CD8-positive, alpha-beta memory T cell (primary cell): ENCODE measurements at regions not wholly inside any gene's neighbourhood (a gene's known extent, or its start where the extent isn't known, plus 50 kb on each side); places are given as distances from the start of the nearest gene placed in this dataset.
"Not testable (repeated sequence)": the region's sequence is repeated elsewhere in the genome, so short reads cannot be mapped to it uniquely, and the experiment has no call there.

Source experiments
- CTCF ChIA-PET: fragments of 350-600 bp; sonication (Branson Sonifier 250); formaldehyde crosslinking; loops from one replicate; lab custom pipeline; 2021; ENCODE audit warnings: antibody characterized with exemption; lab: Charles Lee
- POLR2A ChIA-PET: fragments of 350-600 bp; sonication (Branson Sonifier 250); formaldehyde crosslinking; loops from one replicate; lab custom pipeline; 2021; ENCODE audit warnings: antibody characterized with exemption; lab: Charles Lee
- DNase-seq, 5 donors: peaks; one replicate each; pipeline versions ENCODE4 v3.0.0 to v3.0.0-alpha.2; 2020 to 2022; ENCODE audit warnings: mixed read lengths in 1 of 5
- H3K27ac ChIP-seq: one replicate; pipeline ENCODE4 v1.7.0; 2013; ENCODE audit warnings: low read depth, mild to moderate bottlenecking, low read length, moderate library complexity
- H3K27me3 ChIP-seq: 2 replicates; pipeline ENCODE4 v1.7.0; 2013; ENCODE audit warnings: low read length, mild to moderate bottlenecking; ENCODE audit not compliant: insufficient read depth, poor library complexity, severe bottlenecking
- H3K36me3 ChIP-seq: 2 replicates; pipeline ENCODE4 v1.7.0; 2013; ENCODE audit warnings: mild to moderate bottlenecking, low read length, moderate library complexity; ENCODE audit not compliant: insufficient read depth
- H3K4me1 ChIP-seq: 2 replicates; pipeline ENCODE4 v1.7.0; 2013; ENCODE audit warnings: mild to moderate bottlenecking, low read length, moderate library complexity; ENCODE audit not compliant: insufficient read depth
- H3K4me3 ChIP-seq: 2 replicates; pipeline ENCODE4 v1.7.0; 2013; ENCODE audit warnings: mild to moderate bottlenecking, low read length
- H3K9me3 ChIP-seq: 2 replicates; pipeline ENCODE4 v1.7.0; 2013; ENCODE audit warnings: mild to moderate bottlenecking, low read length
- H3K27ac Mint-ChIP-seq, 8 donors: one replicate each; pipeline ENCODE4 v1.8.0; 2020 to 2021; ENCODE audit warnings: mixed read lengths in 8 of 8, mild to moderate bottlenecking in 6 of 8, inconsistent platforms in 3 of 8, moderate library complexity in 3 of 8
- H3K27me3 Mint-ChIP-seq, 2 donors: one replicate each; pipeline ENCODE4 v1.8.0; 2020 to 2021; ENCODE audit warnings: mixed read lengths in 2 of 2, mild to moderate bottlenecking in 1 of 2, moderate library complexity in 1 of 2
- H3K36me3 Mint-ChIP-seq, 3 donors: one replicate each; pipeline ENCODE4 v1.8.0; 2020 to 2021; ENCODE audit warnings: mixed read lengths in 3 of 3, inconsistent platforms in 1 of 3, mild to moderate bottlenecking in 1 of 3
- H3K4me1 Mint-ChIP-seq, 3 donors: one replicate each; pipeline ENCODE4 v1.8.0; 2020 to 2021; ENCODE audit warnings: mixed read lengths in 3 of 3, inconsistent platforms in 1 of 3, mild to moderate bottlenecking in 1 of 3
- H3K4me3 Mint-ChIP-seq, 7 donors: one replicate each; pipeline ENCODE4 v1.8.0; 2020 to 2021; ENCODE audit warnings: mixed read lengths in 7 of 7, mild to moderate bottlenecking in 6 of 7, moderate library complexity in 4 of 7, inconsistent platforms in 2 of 7
- H3K9me3 Mint-ChIP-seq, 5 donors: one replicate each; pipeline ENCODE4 v1.8.0; 2020 to 2022; ENCODE audit warnings: mixed read lengths in 5 of 5, mild to moderate bottlenecking in 3 of 5, moderate library complexity in 2 of 5, inconsistent platforms in 1 of 5

GRCh38 chr3:18556001-18556408, 130.9 kb upstream of the SATB1 start:
- Mint-ChIP-seq H3K4me1 (peaks cover 29 to 50% (median 42%) of the 10 kb centered on the region in 3 donors), H3K9me3 (peaks cover 0 to 2% (median 0%) of the 10 kb centered on the region in 5 donors)

DNA sequence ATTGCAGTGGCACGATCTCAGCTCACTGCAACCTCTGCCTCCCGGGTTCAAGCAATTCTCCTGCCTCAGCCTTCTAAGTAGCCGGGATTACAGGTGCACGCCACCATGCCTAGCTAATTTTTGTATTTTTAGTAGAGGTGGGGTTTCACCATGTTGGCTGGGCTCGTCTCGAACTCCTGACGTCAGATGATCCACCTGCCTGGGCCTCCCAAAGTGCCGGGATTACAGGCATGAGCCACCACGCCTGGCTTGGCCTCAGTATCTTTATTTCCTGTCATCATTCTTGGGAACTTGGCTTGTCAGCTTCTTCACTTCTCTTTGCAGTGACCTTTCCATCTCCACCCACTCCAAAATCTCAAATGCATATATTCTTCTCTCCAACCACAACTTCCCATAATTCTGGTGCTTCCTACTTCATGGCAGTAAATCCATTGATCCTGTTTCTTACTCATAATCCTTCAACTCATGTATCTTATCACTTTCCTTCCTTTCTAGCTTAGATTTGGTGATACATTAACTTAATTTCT, 127.5 kb upstream of the SATB1 start:
- H3K9me3 Mint-ChIP-seq, result peaks cover 0 to 11% (median 3%) of the 10 kb centered on the region in 5 donors
- peaks cover 8 to 18% (median 16%) of the 10 kb centered on the region in 3 donors for H3K4me1 Mint-ChIP-seq
- H3K27me3 ChIP-seq, H3K36me3 ChIP-seq, CTCF ChIA-PET, H3K4me3 ChIP-seq, H3K9me3 ChIP-seq, H3K27ac ChIP-seq, H3K4me3 Mint-ChIP-seq, POLR2A ChIA-PET, DNase-seq, H3K27ac Mint-ChIP-seq, H3K27me3 Mint-ChIP-seq: not testable (repeated sequence)
- peaks cover 0 to 11% (median 2%) of the 10 kb centered on the region in 3 donors for H3K36me3 Mint-ChIP-seq
- H3K4me1 ChIP-seq, result peaks cover 14% of the 10 kb centered on the region

More at GRCh38 chr3:18556001-18556408, 130.9 kb upstream of the SATB1 start:
- Histone ChIP-seq H3K4me3 (no peak overlapping the region), H3K27me3 (no peaks in the 10 kb centered on the region), H3K36me3 (no peaks in the 10 kb centered on the region), H3K27ac (no peak overlapping the region), H3K4me1 (peaks cover 34% of the 10 kb centered on the region), H3K9me3 (no peaks in the 10 kb centered on the region)
- peaks cover 0 to 3% (median 2%) of the 10 kb centered on the region in 3 donors for H3K36me3 Mint-ChIP-seq
- H3K4me3 Mint-ChIP-seq, result no peak overlapping the region
- no peak for DNase-seq
- H3K27me3 Mint-ChIP-seq, result no peaks in the 10 kb centered on the region
- CTCF ChIA-PET, result no interaction called here
- H3K27ac Mint-ChIP-seq, result peak overlapping the region in 4 of 8 donors; percentile 4 to 74 (median 48)
- POLR2A ChIA-PET, result no interaction called here

GRCh38 chr3:18546632-18547031, 121.5 kb upstream of the SATB1 start:
- Histone ChIP-seq H3K9me3 (no peaks in the 10 kb centered on the region), H3K4me1 (no peaks in the 10 kb centered on the region), H3K4me3 (no peak overlapping the region), H3K36me3 (no peaks in the 10 kb centered on the region), H3K27ac (no peak overlapping the region), H3K27me3 (no peaks in the 10 kb centered on the region)
- Mint-ChIP-seq H3K27ac (no peak overlapping the region), H3K4me1 (peaks cover 0 to 5% (median 3%) of the 10 kb centered on the region in 3 donors), H3K4me3 (no peak overlapping the region), H3K27me3 (no peaks in the 10 kb centered on the region), H3K9me3 (peaks cover 0 to 11% (median 3%) of the 10 kb centered on the region in 5 donors), H3K36me3 (peaks cover 0 to 22% (median 2%) of the 10 kb centered on the region in 3 donors)
- DNase-seq, result no peak
- POLR2A ChIA-PET, result no interaction called here
- CTCF ChIA-PET, result interaction anchor here (1.0 to 2.4 kb wide), 2 partner anchors 12 to 13 kb away, joined by 3 to 8 read pairs; no protein-coding TSS in a partner anchor

DNA sequence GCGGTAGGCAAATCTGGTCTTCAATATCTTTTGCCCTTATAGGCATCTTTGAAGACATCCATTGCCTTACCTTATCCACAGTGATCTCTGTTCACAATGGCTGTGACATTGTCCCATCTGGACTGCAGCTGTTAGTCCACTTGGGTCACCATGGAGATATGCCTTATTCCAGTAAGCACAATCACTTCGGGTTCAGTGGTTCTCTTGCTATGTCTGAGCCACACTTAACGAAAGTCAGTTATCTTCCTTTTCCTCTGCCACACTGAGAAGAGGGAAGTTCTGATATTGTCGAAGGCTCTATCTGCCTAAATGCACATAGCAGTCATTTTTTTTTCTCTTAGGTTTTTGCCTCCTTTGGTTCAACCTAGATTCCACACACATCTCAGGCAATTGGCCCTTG, 119.0 kb upstream of the SATB1 start:
- Mint-ChIP-seq H3K27me3 (no peaks in the 10 kb centered on the region), H3K9me3 (peaks cover 0 to 9% (median 3%) of the 10 kb centered on the region in 5 donors), H3K36me3 (peaks cover 0 to 24% (median 0%) of the 10 kb centered on the region in 3 donors), H3K4me1 (peaks cover 0 to 5% (median 3%) of the 10 kb centered on the region in 3 donors), H3K27ac (peak overlapping the region in 1 of 8 donors; percentile 21), H3K4me3 (no peak overlapping the region)
- Histone ChIP-seq H3K4me1 (no peaks in the 10 kb centered on the region), H3K36me3 (no peaks in the 10 kb centered on the region), H3K27me3 (no peaks in the 10 kb centered on the region), H3K9me3 (no peaks in the 10 kb centered on the region), H3K4me3 (no peak overlapping the region), H3K27ac (no peak overlapping the region)
- no peak for DNase-seq
- ChIA-PET CTCF (no interaction called here), POLR2A (no interaction called here)

GRCh38 chr3:18538463-18539230, 113.5 kb upstream of the SATB1 start:
- Mint-ChIP-seq H3K36me3 (peaks cover 0 to 8% (median 0%) of the 10 kb centered on the region in 3 donors), H3K4me1 (no peaks in the 10 kb centered on the region), H3K4me3 (no peak overlapping the region), H3K27me3 (no peaks in the 10 kb centered on the region), H3K9me3 (peaks cover 0 to 2% (median 0%) of the 10 kb centered on the region in 5 donors), H3K27ac (no peak overlapping the region)
- Histone ChIP-seq H3K36me3 (no peaks in the 10 kb centered on the region), H3K9me3 (no peaks in the 10 kb centered on the region), H3K4me1 (no peaks in the 10 kb centered on the region), H3K4me3 (no peak overlapping the region), H3K27me3 (no peaks in the 10 kb centered on the region), H3K27ac (no peak overlapping the region)
- ChIA-PET CTCF (no interaction called here), POLR2A (no interaction called here)
- no peak for DNase-seq

- Histone ChIP-seq H3K4me1 (no peaks in the 10 kb centered on the region), H3K36me3 (no peaks in the 10 kb centered on the region), H3K4me3 (no peak overlapping the region), H3K27me3 (no peaks in the 10 kb centered on the region), H3K27ac (no peak overlapping the region), H3K9me3 (no peaks in the 10 kb centered on the region)
- CTCF ChIA-PET, result no interaction called here
- DNase-seq, result no peak
- Mint-ChIP-seq H3K27me3 (no peaks in the 10 kb centered on the region), H3K9me3 (no peaks in the 10 kb centered on the region), H3K36me3 (peaks cover 8 to 27% (median 8%) of the 10 kb centered on the region in 3 donors), H3K4me3 (no peak overlapping the region), H3K4me1 (peaks cover 2 to 7% (median 3%) of the 10 kb centered on the region in 3 donors), H3K27ac (no peak overlapping the region)
- POLR2A ChIA-PET, result no interaction called here
Observed at GRCh38 chr3:18533039-18533438, 107.9 kb upstream of the SATB1 start.

DNA sequence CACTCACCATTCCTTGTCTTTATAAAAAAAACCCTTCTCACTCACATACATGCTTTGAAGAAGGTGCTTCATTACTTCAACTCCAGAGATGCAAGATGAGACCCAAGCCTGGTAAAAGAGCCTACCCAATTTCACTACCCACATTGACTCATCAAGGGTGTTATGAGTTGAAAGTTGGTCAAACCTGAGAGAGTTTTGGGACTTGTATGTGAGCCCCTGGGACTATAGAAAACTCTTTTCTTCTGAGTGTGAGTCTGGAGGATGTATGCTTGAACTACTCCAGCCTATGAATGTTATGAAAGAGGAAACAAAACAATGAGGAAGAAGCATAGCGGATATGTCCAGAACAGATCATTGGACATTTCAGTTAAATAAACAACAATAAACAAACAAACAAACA, 106.5 kb upstream of the SATB1 start:
- H3K36me3 ChIP-seq, result no peaks in the 10 kb centered on the region
- Mint-ChIP-seq H3K4me3 (no peak overlapping the region), H3K36me3 (peaks cover 12 to 36% (median 13%) of the 10 kb centered on the region in 3 donors), H3K27ac (no peak overlapping the region), H3K4me1 (peaks cover 7 to 14% (median 13%) of the 10 kb centered on the region in 3 donors), H3K9me3 (peaks cover 0 to 2% (median under 1%) of the 10 kb centered on the region in 5 donors), H3K27me3 (no peaks in the 10 kb centered on the region)
- H3K4me3 ChIP-seq, result no peak overlapping the region
- POLR2A ChIA-PET, result no interaction called here
- no peaks in the 10 kb centered on the region for H3K4me1 ChIP-seq
- H3K9me3 ChIP-seq, result no peaks in the 10 kb centered on the region
- DNase-seq, result no peak
- H3K27ac ChIP-seq, result no peak overlapping the region
- no peaks in the 10 kb centered on the region for H3K27me3 ChIP-seq
- CTCF ChIA-PET, result no interaction called here

DNA sequence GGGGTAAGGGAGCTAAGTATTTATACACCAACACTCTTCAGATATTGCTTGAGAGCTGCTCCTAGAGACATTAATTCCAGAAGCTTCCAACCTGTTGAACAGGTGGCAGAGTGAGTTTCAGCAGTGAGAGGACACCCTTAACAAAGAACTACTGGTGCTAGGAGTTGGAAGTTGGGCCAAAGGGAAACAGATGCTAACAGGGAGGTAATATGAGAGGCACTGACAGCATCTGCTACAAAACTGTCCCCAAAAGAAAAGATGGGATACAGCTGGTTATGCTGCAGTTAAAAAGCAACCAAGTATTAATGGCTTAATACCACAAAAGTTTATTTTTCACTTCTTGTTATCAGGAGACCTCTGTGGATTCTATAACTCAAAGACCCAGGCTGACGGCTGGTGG, 104.5 kb upstream of the SATB1 start:
- no peaks in the 10 kb centered on the region for H3K27me3 ChIP-seq
- CTCF ChIA-PET, result interaction anchor here (0.9 kb wide), 1 partner anchor 27 kb away, joined by 3 read pairs; no protein-coding TSS in a partner anchor
- H3K9me3 ChIP-seq, result no peaks in the 10 kb centered on the region
- H3K4me3 ChIP-seq, result no peak overlapping the region
- POLR2A ChIA-PET, result interaction anchor here (0.5 kb wide), 1 partner anchor 106 kb away, joined by 3 read pairs; no protein-coding TSS in a partner anchor
- H3K27ac ChIP-seq, result no peak overlapping the region
- peak overlapping the region in 1 of 8 donors; percentile 9 for H3K27ac Mint-ChIP-seq
- no peaks in the 10 kb centered on the region for H3K4me1 ChIP-seq
- H3K4me1 Mint-ChIP-seq, result peaks cover 8 to 14% (median 13%) of the 10 kb centered on the region in 3 donors
- H3K4me3 Mint-ChIP-seq, result no peak overlapping the region
- peaks cover 7 to 19% (median 17%) of the 10 kb centered on the region in 5 donors for H3K9me3 Mint-ChIP-seq
- H3K27me3 Mint-ChIP-seq, result no peaks in the 10 kb centered on the region
- H3K36me3 Mint-ChIP-seq, result peaks cover 16 to 56% (median 22%) of the 10 kb centered on the region in 3 donors
- no peaks in the 10 kb centered on the region for H3K36me3 ChIP-seq
- no peak for DNase-seq
